Gastroesophageal sphincter (tissue), 4 donors: ENCODE measurements at regions not wholly inside any gene's neighbourhood (a gene's known extent, or its start where the extent isn't known, plus 50 kb on each side); places are given as distances from the start of the nearest gene placed in this dataset.

ENCODE experiments used
- ATAC-seq: fragments of 150-250 bp; one replicate; pipeline ENCODE4 v1.9.1; 2016; ENCODE audit warnings: mild to moderate bottlenecking, moderate library complexity
- H3K27ac ChIP-seq, 4 donors: fragments of 200-600 bp; sonication (generic) in 3 of 4; 1 replicate in 3 of 4; 2 replicates in 1 of 4; pipeline ENCODE4 v1.5.1; 2016 to 2019
- H3K27me3 ChIP-seq: fragments of 200-600 bp; sonication (generic); one replicate; pipeline ENCODE4 v1.5.1; 2019
- H3K36me3 ChIP-seq, 2 donors: fragments of 200-600 bp; sonication (generic); one replicate each; pipeline ENCODE4 v1.5.1; 2019; ENCODE audit warnings: control low read depth in 1 of 2
- H3K4me1 ChIP-seq, 3 donors: fragments of 200-600 bp; sonication (generic); 1 replicate in 2 of 3; 2 replicates in 1 of 3; pipeline ENCODE4 v1.5.1; 2016 to 2019; ENCODE audit warnings: control low read depth in 2 of 3
- H3K4me3 ChIP-seq, 2 donors: fragments of 200-600 bp; sonication (generic); one replicate each; pipeline ENCODE4 v1.5.1; 2019; ENCODE audit warnings: mild to moderate bottlenecking in 1 of 2, moderate library complexity in 1 of 2
- H3K9me3 ChIP-seq, 3 donors: fragments of 200-600 bp; sonication (generic); one replicate each; pipeline ENCODE4 v1.5.1; 2017 to 2019; ENCODE audit warnings: control low read depth in 2 of 3
- CTCF ChIP-seq, 4 experiments: fragments of 200-600 bp in 2 of 4; fragments of 450-650 bp in 2 of 4; sonication (generic) in 1 of 4; IDR thresholded peaks; one replicate each; pipeline ENCODE4 v1.5.1; 2017 to 2019; ENCODE audit warnings: antibody characterized with exemption in 4 of 4, mild to moderate bottlenecking in 2 of 4, moderate library complexity in 2 of 4
- EP300 ChIP-seq: sonication (generic); formaldehyde crosslinking; IDR thresholded peaks from one replicate; pipeline ENCODE4 v1.6.1; 2017; ENCODE audit warnings: antibody characterized with exemption, mild to moderate bottlenecking
- POLR2A ChIP-seq, 2 donors: fragments of 450-650 bp; IDR thresholded peaks; one replicate each; pipeline ENCODE4 v1.6.1; 2017; ENCODE audit warnings: antibody characterized with exemption in 2 of 2, mild to moderate bottlenecking in 2 of 2, moderate library complexity in 1 of 2
- POLR2AphosphoS5 ChIP-seq: sonication (generic); formaldehyde crosslinking; IDR thresholded peaks from one replicate; pipeline ENCODE4 v1.6.1; 2017; ENCODE audit warnings: antibody characterized with exemption
- WGBS, 2 donors: methylation state at CpG; one replicate each; pipeline ENCODE4 v1.1.5; 2018; ENCODE audit warnings: low coverage in 1 of 2; 5-methylcytosine and 5-hydroxymethylcytosine counted together

- no peak for TF ChIP-seq POLR2A (IDR thresholded peaks at IDR 0.05)
- TF ChIP-seq POLR2AphosphoS5: no peak
- no peak for TF ChIP-seq CTCF (IDR thresholded peaks at IDR 0.05)
- no peak for TF ChIP-seq EP300
- H3K27ac ChIP-seq: no peak overlapping the region
- peaks cover 0 to 12% (median 0%) of the 10 kb centered on the region in 3 donors for H3K9me3 ChIP-seq
- no peaks in the 10 kb centered on the region for H3K27me3 ChIP-seq
- H3K36me3 ChIP-seq: no peaks in the 10 kb centered on the region
- H3K4me3 ChIP-seq: no peak overlapping the region
- no peak for ATAC-seq
- peaks cover 0 to 6% (median 5%) of the 10 kb centered on the region in 3 donors for H3K4me1 ChIP-seq
Measured at GRCh38 chr7:18081617-18082016, 54.0 kb upstream of the PRPS1L1 start.

- WGBS, 2 donors: no CpG with 5 or more reads among the region's 2 CpGs
Measured at GRCh38 chr7:18082169-18082568, 54.5 kb upstream of the PRPS1L1 start.

GRCh38 chr7:18086165-18087025 is 58.7 kb upstream of the PRPS1L1 start:
- TF ChIP-seq POLR2AphosphoS5 (no peak), EP300 (no peak), POLR2A (IDR thresholded peaks at IDR 0.05) (peak in 1 of 2 donors; percentile 41), CTCF (IDR thresholded peaks at IDR 0.05) (peak in 3 of 4 experiments; percentile 9 to 59 (median 29))
- WGBS, 2 donors: 0 to 17% methylated on average over 1 to 6 of the region's 108 CpGs
- no peaks in the 10 kb centered on the region for H3K36me3 ChIP-seq
- H3K27ac ChIP-seq: peak overlapping the region; percentile 88 to 94 (median 90)
- ATAC-seq: peak; percentile 86
- no peaks in the 10 kb centered on the region for H3K27me3 ChIP-seq
- H3K4me1 ChIP-seq: peaks cover 0 to 18% (median 8%) of the 10 kb centered on the region in 3 donors
- H3K9me3 ChIP-seq: peaks cover 0 to 8% (median 0%) of the 10 kb centered on the region in 3 donors
- H3K4me3 ChIP-seq: peak overlapping the region; percentile 81 to 98

More at GRCh38 chr7:18082169-18082568, 54.5 kb upstream of the PRPS1L1 start:
- H3K27ac ChIP-seq: no peak overlapping the region
- H3K4me1 ChIP-seq: peaks cover 0 to 6% (median 5%) of the 10 kb centered on the region in 3 donors
- no peak overlapping the region for H3K4me3 ChIP-seq
- no peak for ATAC-seq
- H3K27me3 ChIP-seq: no peaks in the 10 kb centered on the region
- H3K36me3 ChIP-seq: no peaks in the 10 kb centered on the region
- TF ChIP-seq CTCF (IDR thresholded peaks at IDR 0.05) (no peak), EP300 (no peak), POLR2A (IDR thresholded peaks at IDR 0.05) (no peak)
- H3K9me3 ChIP-seq: peaks cover 0 to 12% (median 0%) of the 10 kb centered on the region in 3 donors

GRCh38 chr7:18087026-18087686 is 59.5 kb upstream of the PRPS1L1 start:
- no peak for TF ChIP-seq POLR2AphosphoS5
- no peaks in the 10 kb centered on the region for H3K36me3 ChIP-seq
- H3K27ac ChIP-seq: peak overlapping the region; percentile 32 to 94 (median 88)
- H3K4me3 ChIP-seq: peak overlapping the region; percentile 81 to 98
- ATAC-seq: peak; percentile 2
- no peaks in the 10 kb centered on the region for H3K27me3 ChIP-seq
- peaks cover 0 to 18% (median 8%) of the 10 kb centered on the region in 3 donors for H3K4me1 ChIP-seq
- peaks cover 0 to 3% (median 0%) of the 10 kb centered on the region in 3 donors for H3K9me3 ChIP-seq
- WGBS, 2 donors: 0 to 7% methylated on average over 16 to 20 of the region's 38 CpGs

GRCh38 chr7:18087687-18088078 is 60.0 kb upstream of the PRPS1L1 start:
- no peak for ATAC-seq
- WGBS, 2 donors: 8 to 42% methylated on average over 7 to 8 of the region's 14 CpGs

More at GRCh38 chr7:18087687-18088078, 60.0 kb upstream of the PRPS1L1 start:
- Histone ChIP-seq H3K4me3 (peak overlapping the region; percentile 81 to 98), H3K36me3 (no peaks in the 10 kb centered on the region), H3K4me1 (peaks cover 0 to 21% (median 8%) of the 10 kb centered on the region in 3 donors), H3K27me3 (no peaks in the 10 kb centered on the region), H3K9me3 (no peaks in the 10 kb centered on the region), H3K27ac (peak overlapping the region; percentile 32 to 94 (median 88))
- TF ChIP-seq POLR2A (IDR thresholded peaks at IDR 0.05): no peak
- TF ChIP-seq EP300: no peak
- TF ChIP-seq POLR2AphosphoS5: no peak
- TF ChIP-seq CTCF (IDR thresholded peaks at IDR 0.05): no peak
